ENCODE measurements at regions not wholly inside any gene's neighbourhood (a gene's known extent, or its start where the extent isn't known, plus 50 kb on each side); places are given as distances from the start of the nearest gene placed in this dataset.
A peak's percentile ranks its signal among the peaks of the same experiment; 100 is the strongest.
"Not testable (repeated sequence)": the region's sequence is repeated elsewhere in the genome, so short reads cannot be mapped to it uniquely, and the experiment has no call there.

GRCh38 chr6:43930440-43931154 is 160.6 kb downstream of the VEGFA start:
- H3K4me1 Mint-ChIP-seq = peaks cover 0 to 20% (median 9%) of the 10 kb centered on the region in 3 donors
- Histone ChIP-seq H3K9me3 (no peaks in the 10 kb centered on the region), H3K27me3 (replicated peaks in 1 of 2; ENCODE audit: control insufficient read depth in 2 of 2, extremely low read depth in 1 of 2, insufficient read depth in 2 of 2, low read length in 1 of 2) (peaks cover 0 to 3% of the 10 kb centered on the region in 2 experiments), H3K4me1 (ENCODE audit: control insufficient read depth in 1 of 2, extremely low read depth in 1 of 2, insufficient read depth in 2 of 2, low read length in 2 of 2) (peaks cover 0 to 5% of the 10 kb centered on the region in 2 experiments), H3K27ac (ENCODE audit: low read length) (no peak overlapping the region), H3K36me3 (ENCODE audit: control insufficient read depth in 2 of 2, extremely low read depth in 1 of 2, insufficient read depth in 1 of 2, low read length in 1 of 2) (no peaks in the 10 kb centered on the region), H3K4me3 (ENCODE audit: control insufficient read depth in 1 of 2, extremely low read depth in 1 of 2, low read length in 1 of 2) (no peak overlapping the region)
- WGBS (ENCODE audit: insufficient coverage) = 73% methylated on average over 2 of the region's 8 CpGs
- ChIA-PET CTCF (no interaction called here), POLR2A (no interaction called here)
- H3K36me3 Mint-ChIP-seq = no peaks in the 10 kb centered on the region
- H3K27ac Mint-ChIP-seq = peak overlapping the region in 1 of 2 donors; percentile 29
- ATAC-seq (replicated peaks in 1 of 4) (no peak), DNase-seq (no peak)
- no peaks in the 10 kb centered on the region for H3K9me3 Mint-ChIP-seq
- H3K27me3 Mint-ChIP-seq = no peaks in the 10 kb centered on the region
- H3K4me3 Mint-ChIP-seq = no peak overlapping the region

- Mint-ChIP-seq H3K4me3 (no peak overlapping the region), H3K27ac (no peak overlapping the region), H3K27me3 (no peaks in the 10 kb centered on the region), H3K9me3 (no peaks in the 10 kb centered on the region), H3K36me3 (no peaks in the 10 kb centered on the region), H3K4me1 (peaks cover 7 to 25% (median 12%) of the 10 kb centered on the region in 3 donors)
- Histone ChIP-seq H3K27ac (ENCODE audit: low read length) (no peak overlapping the region), H3K36me3 (ENCODE audit: control insufficient read depth in 2 of 2, extremely low read depth in 1 of 2, insufficient read depth in 1 of 2, low read length in 1 of 2) (no peaks in the 10 kb centered on the region), H3K4me1 (ENCODE audit: control insufficient read depth in 1 of 2, extremely low read depth in 1 of 2, insufficient read depth in 2 of 2, low read length in 2 of 2) (peaks cover under 1 to 12% of the 10 kb centered on the region in 2 experiments), H3K9me3 (no peaks in the 10 kb centered on the region), H3K27me3 (replicated peaks in 1 of 2; ENCODE audit: control insufficient read depth in 2 of 2, extremely low read depth in 1 of 2, insufficient read depth in 2 of 2, low read length in 1 of 2) (peaks cover 0 to 3% of the 10 kb centered on the region in 2 experiments), H3K4me3 (ENCODE audit: control insufficient read depth in 1 of 2, extremely low read depth in 1 of 2, low read length in 1 of 2) (no peak overlapping the region)
- ATAC-seq (replicated peaks in 1 of 4) (no peak), DNase-seq (no peak)
- 90% methylated on average over 5 of the region's 5 CpGs for WGBS (ENCODE audit: insufficient coverage)
- POLR2A ChIA-PET = no interaction called here
- CTCF ChIA-PET = no interaction called here
Observed at GRCh38 chr6:43929511-43929910, 159.5 kb downstream of the VEGFA start.

GRCh38 chr6:43927532-43928210 is 157.7 kb downstream of the VEGFA start:
- ATAC-seq (replicated peaks in 1 of 4) (peak in 1 of 4 experiments; percentile 43), DNase-seq (peak in 1 of 35 experiments; percentile 14)
- H3K27ac Mint-ChIP-seq = peak overlapping the region in 1 of 2 donors; percentile 66
- no peaks in the 10 kb centered on the region for H3K9me3 Mint-ChIP-seq
- no peak overlapping the region for H3K4me3 Mint-ChIP-seq
- H3K36me3 ChIP-seq (ENCODE audit: control insufficient read depth in 2 of 2, extremely low read depth in 1 of 2, insufficient read depth in 1 of 2, low read length in 1 of 2) = no peaks in the 10 kb centered on the region
- H3K27me3 ChIP-seq (replicated peaks in 1 of 2; ENCODE audit: control insufficient read depth in 2 of 2, extremely low read depth in 1 of 2, insufficient read depth in 2 of 2, low read length in 1 of 2) = peaks cover 0 to 10% of the 10 kb centered on the region in 2 experiments
- H3K4me1 ChIP-seq (ENCODE audit: control insufficient read depth in 1 of 2, extremely low read depth in 1 of 2, insufficient read depth in 2 of 2, low read length in 2 of 2) = peaks cover 16 to 30% of the 10 kb centered on the region in 2 experiments
- H3K4me3 ChIP-seq (ENCODE audit: control insufficient read depth in 1 of 2, extremely low read depth in 1 of 2, low read length in 1 of 2) = no peak overlapping the region
- H3K27ac ChIP-seq (ENCODE audit: low read length) = no peak overlapping the region
- no peaks in the 10 kb centered on the region for H3K36me3 Mint-ChIP-seq
- no peaks in the 10 kb centered on the region for H3K27me3 Mint-ChIP-seq
- ChIA-PET POLR2A (no interaction called here), CTCF (no interaction called here)
- 32% methylated on average over 3 of the region's 4 CpGs for WGBS (ENCODE audit: insufficient coverage)
- no peaks in the 10 kb centered on the region for H3K9me3 ChIP-seq
- peaks cover 25 to 43% (median 30%) of the 10 kb centered on the region in 3 donors for H3K4me1 Mint-ChIP-seq

- H3K27ac Mint-ChIP-seq = no peak overlapping the region
- Histone ChIP-seq H3K4me1 (ENCODE audit: control insufficient read depth in 1 of 2, extremely low read depth in 1 of 2, insufficient read depth in 2 of 2, low read length in 2 of 2) (peaks cover 16 to 38% of the 10 kb centered on the region in 2 experiments), H3K27ac (ENCODE audit: low read length) (no peak overlapping the region), H3K27me3 (replicated peaks in 1 of 2; ENCODE audit: control insufficient read depth in 2 of 2, extremely low read depth in 1 of 2, insufficient read depth in 2 of 2, low read length in 1 of 2) (peaks cover 0 to 10% of the 10 kb centered on the region in 2 experiments), H3K36me3 (ENCODE audit: control insufficient read depth in 2 of 2, extremely low read depth in 1 of 2, insufficient read depth in 1 of 2, low read length in 1 of 2) (no peaks in the 10 kb centered on the region), H3K4me3 (ENCODE audit: control insufficient read depth in 1 of 2, extremely low read depth in 1 of 2, low read length in 1 of 2) (no peak overlapping the region), H3K9me3 (no peaks in the 10 kb centered on the region)
- DNase-seq (no peak), ATAC-seq (replicated peaks in 1 of 4) (no peak)
- ChIA-PET CTCF (no interaction called here), POLR2A (no interaction called here)
- H3K4me3 Mint-ChIP-seq = no peak overlapping the region
- H3K27me3 Mint-ChIP-seq = no peaks in the 10 kb centered on the region
- no peaks in the 10 kb centered on the region for H3K36me3 Mint-ChIP-seq
- H3K9me3 Mint-ChIP-seq = no peaks in the 10 kb centered on the region
- H3K4me1 Mint-ChIP-seq = peaks cover 26 to 43% (median 33%) of the 10 kb centered on the region in 3 donors
- WGBS (ENCODE audit: insufficient coverage) = 93% methylated on average over 8 of the region's 17 CpGs
Observed at GRCh38 chr6:43926634-43927531, 156.9 kb downstream of the VEGFA start.

- H3K36me3 Mint-ChIP-seq; CTCF ChIA-PET; H3K4me3 ChIP-seq (ENCODE audit: control insufficient read depth in 1 of 2, extremely low read depth in 1 of 2, low read length in 1 of 2); H3K27ac ChIP-seq (ENCODE audit: low read length); H3K9me3 Mint-ChIP-seq; H3K27ac Mint-ChIP-seq; DNase-seq; H3K9me3 ChIP-seq; H3K36me3 ChIP-seq (ENCODE audit: control insufficient read depth in 2 of 2, extremely low read depth in 1 of 2, insufficient read depth in 1 of 2, low read length in 1 of 2); H3K27me3 Mint-ChIP-seq; POLR2A ChIA-PET; ATAC-seq (replicated peaks in 1 of 4): not testable (repeated sequence)
- H3K4me1 Mint-ChIP-seq = peaks cover 26 to 44% (median 36%) of the 10 kb centered on the region in 3 donors
- H3K4me1 ChIP-seq (ENCODE audit: control insufficient read depth in 1 of 2, extremely low read depth in 1 of 2, insufficient read depth in 2 of 2, low read length in 2 of 2) = peaks cover 16 to 39% of the 10 kb centered on the region in 2 experiments
- no CpG with 5 or more reads among the region's 7 CpGs for WGBS (ENCODE audit: insufficient coverage)
- peak overlapping the region in 1 of 3 donors; percentile 41 for H3K4me3 Mint-ChIP-seq
- H3K27me3 ChIP-seq (replicated peaks in 1 of 2; ENCODE audit: control insufficient read depth in 2 of 2, extremely low read depth in 1 of 2, insufficient read depth in 2 of 2, low read length in 1 of 2) = peaks cover 0 to 16% of the 10 kb centered on the region in 2 experiments
Observed at GRCh38 chr6:43925636-43926139, 155.7 kb downstream of the VEGFA start.

GRCh38 chr6:43924222-43924702 is 154.3 kb downstream of the VEGFA start:
- H3K27ac Mint-ChIP-seq = peak overlapping the region in 1 of 2 donors; percentile 58
- CTCF ChIA-PET = no interaction called here

More at GRCh38 chr6:43924222-43924702, 154.3 kb downstream of the VEGFA start:
- POLR2A ChIA-PET = no interaction called here
- Histone ChIP-seq H3K27me3 (replicated peaks in 1 of 2; ENCODE audit: control insufficient read depth in 2 of 2, extremely low read depth in 1 of 2, insufficient read depth in 2 of 2, low read length in 1 of 2) (peaks cover 0 to 17% of the 10 kb centered on the region in 2 experiments), H3K4me1 (ENCODE audit: control insufficient read depth in 1 of 2, extremely low read depth in 1 of 2, insufficient read depth in 2 of 2, low read length in 2 of 2) (peaks cover 16 to 39% of the 10 kb centered on the region in 2 experiments), H3K4me3 (ENCODE audit: control insufficient read depth in 1 of 2, extremely low read depth in 1 of 2, low read length in 1 of 2) (peak overlapping the region in 1 of 2 donors; percentile 19), H3K36me3 (ENCODE audit: control insufficient read depth in 2 of 2, extremely low read depth in 1 of 2, insufficient read depth in 1 of 2, low read length in 1 of 2) (no peaks in the 10 kb centered on the region), H3K27ac (ENCODE audit: low read length) (no peak overlapping the region), H3K9me3 (no peaks in the 10 kb centered on the region)
- WGBS (ENCODE audit: insufficient coverage) = under 1% methylated on average over 12 of the region's 12 CpGs
- ATAC-seq (replicated peaks in 1 of 4) = peak; percentile 82 to 92 (median 84)
- Mint-ChIP-seq H3K9me3 (no peaks in the 10 kb centered on the region), H3K4me3 (peak overlapping the region in 1 of 3 donors; percentile 53), H3K36me3 (no peaks in the 10 kb centered on the region), H3K27me3 (peaks cover 0 to 4% of the 10 kb centered on the region in 2 donors), H3K4me1 (peaks cover 34 to 44% (median 36%) of the 10 kb centered on the region in 3 donors)
- DNase-seq = peak in 34 of 35 experiments; percentile 12 to 63 (median 46)
